Testis (tissue), 2 donors: ENCODE measurements at regions not wholly inside any gene's neighbourhood (a gene's known extent, or its start where the extent isn't known, plus 50 kb on each side); places are given as distances from the start of the nearest gene placed in this dataset.

Experiments used
- DNase-seq: peaks from one replicate; pipeline ENCODE4 v3.0.0-alpha.2; 2019
- H3K27ac ChIP-seq, 2 donors: fragments of 200-600 bp; sonication (generic); one replicate each; pipeline ENCODE4 v1.5.1; 2019
- H3K27me3 ChIP-seq: fragments of 200-600 bp; sonication (generic); one replicate; pipeline ENCODE4 v1.5.1; 2019
- H3K36me3 ChIP-seq: fragments of 200-600 bp; sonication (generic); one replicate; pipeline ENCODE4 v1.5.1; 2017; ENCODE audit warnings: low read depth; ENCODE audit errors: missing control alignments
- H3K4me1 ChIP-seq: fragments of 200-600 bp; sonication (generic); one replicate; pipeline ENCODE4 v1.5.1; 2019
- H3K4me3 ChIP-seq, 2 donors: fragments of 200-600 bp; sonication (generic); one replicate each; pipeline ENCODE4 v1.5.1; 2017 to 2019
- H3K9me3 ChIP-seq: fragments of 200-600 bp; sonication (generic); one replicate; pipeline ENCODE4 v1.5.1; 2017
- POLR2A ChIP-seq: fragments of 450-650 bp; IDR thresholded peaks from one replicate; pipeline ENCODE4 v1.6.1; 2017; ENCODE audit warnings: antibody characterized with exemption, mild to moderate bottlenecking, moderate library complexity
- WGBS, 2 donors: methylation state at CpG; one replicate each; pipeline ENCODE4 v1.1.5; 2018; 5-methylcytosine and 5-hydroxymethylcytosine counted together
- intact Hi-C: fragments of 100-400 bp; cut with DNase I; formaldehyde crosslinking; loops from one replicate; pipeline ENCODE4 v1.15.1; 2023; ENCODE audit warnings: low total_unique reads
- TF ChIP-seq, protein P1 (sequence below), 3 experiments: fragments of 450-650 bp in 2 of 3; fragments of 200-600 bp in 1 of 3; sonication (generic) in 1 of 3; IDR thresholded peaks; one replicate each; pipeline ENCODE4 v1.5.1; 2016 to 2019; ENCODE audit warnings: antibody characterized with exemption in 3 of 3, mild to moderate bottlenecking in 2 of 3, moderate library complexity in 1 of 3

DNA sequence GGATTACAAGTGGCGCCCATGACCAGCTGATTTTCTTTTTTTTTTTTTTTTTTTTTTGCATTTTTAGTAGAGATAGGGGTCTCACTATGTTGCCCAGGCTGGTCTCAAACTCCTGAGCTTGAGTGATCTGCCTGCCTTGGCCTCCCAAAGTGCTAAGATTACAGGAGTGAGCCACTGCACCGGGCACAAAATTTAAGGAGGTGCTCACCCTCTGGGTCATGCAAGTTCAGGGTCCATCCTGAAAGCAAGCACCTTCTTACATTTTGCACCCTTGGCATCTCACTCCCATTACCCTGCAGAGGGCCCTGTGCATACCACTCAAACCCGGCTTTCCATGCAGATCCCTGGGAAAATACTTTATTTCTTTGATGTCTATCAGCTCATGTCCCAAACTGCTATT is 95.6 kb upstream of the ADRA1B start:
- intact Hi-C loops = no loop called here
- no peaks in the 10 kb centered on the region for H3K36me3 ChIP-seq
- no peak for DNase-seq
- 87 to 93% methylated on average over 3 of the region's 3 CpGs for WGBS, 2 donors
- H3K27me3 ChIP-seq = no peaks in the 10 kb centered on the region
- no peak overlapping the region for H3K27ac ChIP-seq
- H3K4me3 ChIP-seq = no peak overlapping the region
- peaks cover 8% of the 10 kb centered on the region for H3K4me1 ChIP-seq
- no peaks in the 10 kb centered on the region for H3K9me3 ChIP-seq
- no peak for TF ChIP-seq POLR2A
- TF ChIP-seq, protein P1, sequence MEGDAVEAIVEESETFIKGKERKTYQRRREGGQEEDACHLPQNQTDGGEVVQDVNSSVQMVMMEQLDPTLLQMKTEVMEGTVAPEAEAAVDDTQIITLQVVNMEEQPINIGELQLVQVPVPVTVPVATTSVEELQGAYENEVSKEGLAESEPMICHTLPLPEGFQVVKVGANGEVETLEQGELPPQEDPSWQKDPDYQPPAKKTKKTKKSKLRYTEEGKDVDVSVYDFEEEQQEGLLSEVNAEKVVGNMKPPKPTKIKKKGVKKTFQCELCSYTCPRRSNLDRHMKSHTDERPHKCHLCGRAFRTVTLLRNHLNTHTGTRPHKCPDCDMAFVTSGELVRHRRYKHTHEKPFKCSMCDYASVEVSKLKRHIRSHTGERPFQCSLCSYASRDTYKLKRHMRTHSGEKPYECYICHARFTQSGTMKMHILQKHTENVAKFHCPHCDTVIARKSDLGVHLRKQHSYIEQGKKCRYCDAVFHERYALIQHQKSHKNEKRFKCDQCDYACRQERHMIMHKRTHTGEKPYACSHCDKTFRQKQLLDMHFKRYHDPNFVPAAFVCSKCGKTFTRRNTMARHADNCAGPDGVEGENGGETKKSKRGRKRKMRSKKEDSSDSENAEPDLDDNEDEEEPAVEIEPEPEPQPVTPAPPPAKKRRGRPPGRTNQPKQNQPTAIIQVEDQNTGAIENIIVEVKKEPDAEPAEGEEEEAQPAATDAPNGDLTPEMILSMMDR (IDR thresholded peaks at IDR 0.05) = no peak

DNA sequence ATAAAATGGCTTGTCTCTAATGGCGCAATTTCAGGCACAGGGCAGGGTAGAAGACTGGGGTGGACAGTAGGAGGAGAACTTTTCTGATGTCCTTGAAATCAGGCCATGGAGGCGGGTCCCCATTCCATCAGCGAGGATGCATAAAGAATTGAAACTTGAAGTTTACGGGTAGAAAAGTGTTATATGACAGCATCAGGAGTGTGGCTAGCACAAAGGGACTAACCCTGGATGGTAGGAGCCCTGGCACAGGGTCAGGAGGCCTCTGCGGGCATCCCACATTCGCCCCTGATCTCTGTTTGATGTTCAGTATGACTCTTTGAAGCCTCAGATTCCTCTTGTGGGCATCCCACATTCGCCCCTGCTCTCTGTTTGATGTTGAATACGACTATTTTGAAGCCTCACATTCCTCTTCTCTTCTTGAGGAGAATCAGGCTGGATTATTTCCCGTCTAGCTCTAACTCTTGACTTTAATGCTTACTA is 94.8 kb upstream of the ADRA1B start:
- Histone ChIP-seq H3K9me3 (no peaks in the 10 kb centered on the region), H3K4me3 (no peak overlapping the region), H3K36me3 (no peaks in the 10 kb centered on the region), H3K27ac (no peak overlapping the region), H3K27me3 (no peaks in the 10 kb centered on the region), H3K4me1 (peaks cover 13% of the 10 kb centered on the region)
- no peak for DNase-seq
- 91% methylated on average over 9 of the region's 9 CpGs for WGBS, 2 donors
- TF ChIP-seq, protein P1 (IDR thresholded peaks at IDR 0.05) = no peak
- no peak for TF ChIP-seq POLR2A
- intact Hi-C loops = no loop called here

DNA sequence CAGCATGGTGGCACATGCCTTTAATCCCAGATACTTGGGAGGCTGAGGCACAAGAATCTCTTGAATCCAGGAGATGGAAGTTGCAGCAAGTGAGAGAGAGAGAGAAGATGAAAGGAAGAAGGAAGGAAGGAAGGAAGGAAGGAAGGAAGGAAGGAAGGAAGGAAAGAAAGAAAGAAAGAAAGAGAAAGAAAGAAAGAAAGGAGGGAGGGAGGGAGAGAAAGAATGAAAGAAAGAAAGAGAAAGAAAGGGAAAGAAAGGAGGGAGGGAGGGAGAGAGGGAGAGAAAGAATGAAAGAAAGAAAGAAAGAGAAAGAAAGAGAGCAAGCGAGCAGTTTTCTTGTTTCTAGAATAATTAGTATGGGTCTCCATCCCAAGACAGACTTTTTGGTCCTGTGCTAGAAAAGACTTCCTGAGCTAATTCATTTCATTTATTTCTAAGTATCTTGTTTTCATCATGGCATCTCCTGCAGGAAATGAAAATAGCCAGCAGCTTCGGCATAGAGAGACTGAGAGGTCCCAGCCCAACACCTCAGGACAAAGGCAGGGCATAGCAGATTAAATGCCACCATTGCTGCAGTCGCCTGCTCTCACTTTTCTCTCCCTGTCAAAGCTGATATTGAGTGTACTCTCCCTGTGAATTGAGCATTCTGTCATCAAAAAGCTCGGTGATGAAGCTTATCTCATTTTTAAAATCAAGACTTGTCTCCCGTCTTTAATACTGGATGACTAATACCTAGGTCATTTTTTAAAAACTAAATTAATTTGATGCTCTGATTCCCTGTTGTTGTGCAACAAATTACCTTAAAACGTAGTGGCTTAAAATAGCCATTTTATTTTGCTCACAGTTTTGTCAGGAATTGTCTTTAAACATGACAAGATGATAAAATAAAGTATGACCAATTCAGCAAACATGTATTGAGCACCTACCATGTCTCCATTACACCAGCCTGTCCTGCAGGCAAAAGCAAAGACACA is 91.8 kb upstream of the ADRA1B start:
- TF ChIP-seq, protein P1 (IDR thresholded peaks at IDR 0.05) = no peak
- no peak for TF ChIP-seq POLR2A
- intact Hi-C loops = no loop called here
- H3K9me3 ChIP-seq = no peaks in the 10 kb centered on the region
- WGBS, 2 donors = 79 to 82% methylated on average over 6 of the region's 6 CpGs
- H3K27me3 ChIP-seq = no peaks in the 10 kb centered on the region
- DNase-seq = no peak
- H3K27ac ChIP-seq = no peak overlapping the region
- no peaks in the 10 kb centered on the region for H3K36me3 ChIP-seq
- peaks cover 9% of the 10 kb centered on the region for H3K4me1 ChIP-seq
- no peak overlapping the region for H3K4me3 ChIP-seq

DNA sequence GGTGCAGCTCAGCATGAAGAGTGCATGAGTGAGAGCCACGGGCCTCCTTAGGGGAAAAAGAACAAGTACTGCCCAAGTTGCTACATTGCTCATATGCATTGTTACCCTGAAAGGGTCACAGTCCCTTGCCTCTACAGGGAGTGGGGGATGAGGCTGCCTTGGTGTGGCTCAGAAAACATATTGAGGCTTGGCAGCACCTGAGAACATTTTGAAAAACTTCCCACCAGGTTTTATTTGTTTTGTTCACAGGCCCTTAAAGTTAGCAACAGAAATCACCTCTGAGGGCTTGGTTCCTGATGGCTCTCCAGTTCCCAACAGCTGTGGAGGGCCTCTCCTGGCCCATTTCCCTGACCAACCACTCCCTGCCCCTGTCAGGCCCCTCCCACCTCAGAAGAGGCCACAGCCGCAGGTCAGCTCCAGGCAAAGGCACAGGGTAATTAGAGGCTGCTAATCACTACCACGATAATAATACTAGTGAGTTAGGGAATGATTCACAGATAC is 90.7 kb upstream of the ADRA1B start:
- Histone ChIP-seq H3K4me1 (peaks cover 9% of the 10 kb centered on the region), H3K27me3 (no peaks in the 10 kb centered on the region), H3K9me3 (no peaks in the 10 kb centered on the region), H3K36me3 (no peaks in the 10 kb centered on the region), H3K4me3 (no peak overlapping the region), H3K27ac (no peak overlapping the region)
- no peak for TF ChIP-seq POLR2A
- TF ChIP-seq, protein P1 (IDR thresholded peaks at IDR 0.05) = no peak
- intact Hi-C loops = no loop called here
- DNase-seq = no peak
- 34 to 38% methylated on average over 3 of the region's 3 CpGs for WGBS, 2 donors
